GM19395 (cell line): ENCODE measurements at regions not wholly inside any gene's neighbourhood (a gene's known extent, or its start where the extent isn't known, plus 50 kb on each side); places are given as distances from the start of the nearest gene placed in this dataset.

ENCODE experiments used
- ATAC-seq: cut with Tn5 transposase; IDR thresholded peaks from one replicate; pipeline ENCODE4 v1.9.1; 2021; ENCODE audit warnings: mild to moderate bottlenecking, moderate library complexity; ENCODE audit not compliant: unreplicated experiment

- no peak for ATAC-seq
These were observed 322.2 kb upstream of the HS6ST1 start for GRCh38 chr2:128640845-128641360.

GRCh38 chr2:128641421-128642080 lies 322.9 kb upstream of the HS6ST1 start:
- no peak for ATAC-seq

- ATAC-seq, result no peak
These were observed 323.6 kb upstream of the HS6ST1 start for GRCh38 chr2:128642316-128642715.

- no peak for ATAC-seq
These were observed 324.2 kb upstream of the HS6ST1 start for GRCh38 chr2:128642821-128643220.

GRCh38 chr2:128643221-128644065 lies 324.8 kb upstream of the HS6ST1 start:
- ATAC-seq, result no peak

GRCh38 chr2:128644156-128644555 lies 325.5 kb upstream of the HS6ST1 start:
- ATAC-seq, result no peak

- no peak for ATAC-seq
These were observed 326.1 kb upstream of the HS6ST1 start for GRCh38 chr2:128644718-128645256.

GRCh38 chr2:128645631-128646030 lies 327.0 kb upstream of the HS6ST1 start:
- no peak for ATAC-seq

GRCh38 chr2:128646091-128646490 lies 327.4 kb upstream of the HS6ST1 start:
- no peak for ATAC-seq

GRCh38 chr2:128646691-128647090 lies 328.0 kb upstream of the HS6ST1 start:
- ATAC-seq, result no peak

- no peak for ATAC-seq
These were observed 332.3 kb upstream of the HS6ST1 start for GRCh38 chr2:128651000-128651399.

- ATAC-seq, result no peak
These were observed 335.7 kb upstream of the HS6ST1 start for GRCh38 chr2:128654408-128654807.

GRCh38 chr2:128660836-128661235 lies 342.2 kb upstream of the HS6ST1 start:
- ATAC-seq, result no peak

- no peak for ATAC-seq
These were observed 342.6 kb upstream of the HS6ST1 start for GRCh38 chr2:128661311-128661710.

GRCh38 chr2:128662051-128662471 lies 343.4 kb upstream of the HS6ST1 start:
- ATAC-seq, result no peak

GRCh38 chr2:128663371-128664050 lies 344.8 kb upstream of the HS6ST1 start:
- ATAC-seq, result no peak

GRCh38 chr2:128664499-128664971 lies 345.9 kb upstream of the HS6ST1 start:
- ATAC-seq, result no peak

GRCh38 chr2:128665113-128665512 lies 346.4 kb upstream of the HS6ST1 start:
- ATAC-seq, result no peak

- no peak for ATAC-seq
These were observed 347.9 kb upstream of the HS6ST1 start for GRCh38 chr2:128666596-128666995.

GRCh38 chr2:128667391-128667790 lies 348.7 kb upstream of the HS6ST1 start:
- no peak for ATAC-seq

- ATAC-seq, result no peak
These were observed 350.3 kb upstream of the HS6ST1 start for GRCh38 chr2:128668946-128669345.
